ENCODE measurements at regions not wholly inside any gene's neighbourhood (a gene's known extent, or its start where the extent isn't known, plus 50 kb on each side); places are given as distances from the start of the nearest gene placed in this dataset.
A peak's percentile ranks its signal among the peaks of the same experiment; 100 is the strongest.

GRCh38 chr11:113581713-113582112 lies 106.5 kb upstream of the DRD2 start:
- DNase-seq (ENCODE audit: low read depth), result no peak

GRCh38 chr11:113579292-113579940 lies 104.2 kb upstream of the DRD2 start:
- DNase-seq (ENCODE audit: low read depth), result no peak

- no peak for DNase-seq (ENCODE audit: low read depth)
These were observed 103.6 kb upstream of the DRD2 start for GRCh38 chr11:113578715-113579250.

- DNase-seq (ENCODE audit: low read depth), result no peak
These were observed 102.8 kb upstream of the DRD2 start for GRCh38 chr11:113578033-113578380.

- peak; percentile 3 for DNase-seq (ENCODE audit: low read depth)
These were observed 102.3 kb upstream of the DRD2 start for GRCh38 chr11:113577356-113578032.

- no peak for DNase-seq (ENCODE audit: low read depth)
These were observed 99.4 kb upstream of the DRD2 start for GRCh38 chr11:113574586-113574985.

GRCh38 chr11:113574171-113574570 lies 99.0 kb upstream of the DRD2 start:
- no peak for DNase-seq (ENCODE audit: low read depth)

- no peak for DNase-seq (ENCODE audit: low read depth)
These were observed 97.0 kb upstream of the DRD2 start for GRCh38 chr11:113572136-113572735.

- DNase-seq (ENCODE audit: low read depth), result no peak
These were observed 96.3 kb upstream of the DRD2 start for GRCh38 chr11:113571531-113571930.

- DNase-seq (ENCODE audit: low read depth), result no peak
These were observed 95.7 kb upstream of the DRD2 start for GRCh38 chr11:113570906-113571305.

GRCh38 chr11:113569391-113569790 lies 94.2 kb upstream of the DRD2 start:
- DNase-seq (ENCODE audit: low read depth), result no peak

GRCh38 chr11:113568566-113568965 lies 93.4 kb upstream of the DRD2 start:
- DNase-seq (ENCODE audit: low read depth), result no peak

GRCh38 chr11:113567867-113568544 lies 92.8 kb upstream of the DRD2 start:
- no peak for DNase-seq (ENCODE audit: low read depth)

- DNase-seq (ENCODE audit: low read depth), result no peak
These were observed 91.9 kb upstream of the DRD2 start for GRCh38 chr11:113567097-113567496.

- no peak for DNase-seq (ENCODE audit: low read depth)
These were observed 89.4 kb upstream of the DRD2 start for GRCh38 chr11:113564527-113565130.

- DNase-seq (ENCODE audit: low read depth), result no peak
These were observed 88.7 kb upstream of the DRD2 start for GRCh38 chr11:113563766-113564526.

- DNase-seq (ENCODE audit: low read depth), result no peak
These were observed 87.8 kb upstream of the DRD2 start for GRCh38 chr11:113562981-113563461.

GRCh38 chr11:113562576-113562975 lies 87.4 kb upstream of the DRD2 start:
- no peak for DNase-seq (ENCODE audit: low read depth)

- DNase-seq (ENCODE audit: low read depth), result no peak
These were observed 82.7 kb upstream of the DRD2 start for GRCh38 chr11:113557926-113558325.

GRCh38 chr11:113556036-113556435 lies 80.8 kb upstream of the DRD2 start:
- no peak for DNase-seq (ENCODE audit: low read depth)

- no peak for DNase-seq (ENCODE audit: low read depth)
These were observed 79.9 kb upstream of the DRD2 start for GRCh38 chr11:113555071-113555619.

Data from renal cortical epithelial cell (primary cell).